MM.1S (cell line): ENCODE measurements at regions not wholly inside any gene's neighbourhood (a gene's known extent, or its start where the extent isn't known, plus 50 kb on each side); places are given as distances from the start of the nearest gene placed in this dataset.

ENCODE experiments used
- CTCF ChIP-seq: fragments of 300-600 bp; sonication (generic); IDR thresholded peaks from 2 replicates; pipeline ENCODE4 v1.5.1; 2016; ENCODE audit warnings: antibody characterized with exemption, low read length, mixed read lengths
- EZH2 ChIP-seq: fragments of 300-600 bp; sonication (generic); optimal IDR thresholded peaks from 2 replicates; pipeline ENCODE3; 2017; ENCODE audit warnings: low read depth, mild to moderate bottlenecking, antibody characterized with exemption, low read length, mixed read lengths
- EZH2phosphoT487 ChIP-seq: fragments of 300-600 bp; sonication (generic); IDR thresholded peaks from 2 replicates; pipeline ENCODE4 v1.6.1; 2018; ENCODE audit warnings: antibody characterized with exemption, low read length

- TF ChIP-seq EZH2 (no peak), CTCF (no peak), EZH2phosphoT487 (no peak)
These were observed 96.7 kb upstream of the GALNT18 start for GRCh38 chr11:11718511-11718910.
